ENCODE measurements at regions not wholly inside any gene's neighbourhood (a gene's known extent, or its start where the extent isn't known, plus 50 kb on each side); places are given as distances from the start of the nearest gene placed in this dataset.

GRCh38 chr15:38696790-38697495, 132.3 kb upstream of the RASGRP1 start:
- DNase-seq = no peak

- no peak for DNase-seq
These were observed 133.6 kb upstream of the RASGRP1 start for GRCh38 chr15:38698254-38698653.

- DNase-seq = peak; percentile 34
These were observed 135.1 kb upstream of the RASGRP1 start for GRCh38 chr15:38699633-38700230.

GRCh38 chr15:38701149-38701548, 136.5 kb upstream of the RASGRP1 start:
- no peak for DNase-seq

GRCh38 chr15:38702178-38702912, 137.7 kb upstream of the RASGRP1 start:
- DNase-seq = peak; percentile 13

- no peak for DNase-seq
These were observed 141.0 kb upstream of the RASGRP1 start for GRCh38 chr15:38705436-38706219.

GRCh38 chr15:38706956-38707355, 142.3 kb upstream of the RASGRP1 start:
- DNase-seq = no peak

- peak; percentile 49 for DNase-seq
These were observed 143.4 kb upstream of the RASGRP1 start for GRCh38 chr15:38707802-38708671.

GRCh38 chr15:38708672-38709180, 144.1 kb upstream of the RASGRP1 start:
- no peak for DNase-seq

- no peak for DNase-seq
These were observed 144.6 kb upstream of the RASGRP1 start for GRCh38 chr15:38709196-38709595.

GRCh38 chr15:38714309-38715072, 149.9 kb upstream of the RASGRP1 start:
- no peak for DNase-seq

GRCh38 chr15:38720893-38721567, 156.4 kb upstream of the RASGRP1 start:
- DNase-seq = no peak

GRCh38 chr15:38721568-38721945, 156.9 kb upstream of the RASGRP1 start:
- DNase-seq = no peak

GRCh38 chr15:38722236-38722635, 157.6 kb upstream of the RASGRP1 start:
- DNase-seq = no peak

GRCh38 chr15:38724827-38725226, 160.2 kb upstream of the RASGRP1 start:
- no peak for DNase-seq

GRCh38 chr15:38726187-38726586, 161.6 kb upstream of the RASGRP1 start:
- no peak for DNase-seq

- DNase-seq = no peak
These were observed 168.7 kb upstream of the RASGRP1 start for GRCh38 chr15:38733331-38733730.

GRCh38 chr15:38740206-38740605, 175.6 kb upstream of the RASGRP1 start:
- no peak for DNase-seq

GRCh38 chr15:38743147-38743546, 178.5 kb upstream of the RASGRP1 start:
- no peak for DNase-seq

- DNase-seq = no peak
These were observed 180.5 kb upstream of the RASGRP1 start for GRCh38 chr15:38745126-38745525.

- no peak for DNase-seq
These were observed 181.0 kb upstream of the RASGRP1 start for GRCh38 chr15:38745626-38746025.
